Activated gamma-delta T cell treated with Interleukin-2 at 50 U/mL for 16 hours (primary cell): ENCODE measurements at regions not wholly inside any gene's neighbourhood (a gene's known extent, or its start where the extent isn't known, plus 50 kb on each side); places are given as distances from the start of the nearest gene placed in this dataset.
A peak's percentile ranks its signal among the peaks of the same experiment; 100 is the strongest.
"Not testable (repeated sequence)": the region's sequence is repeated elsewhere in the genome, so short reads cannot be mapped to it uniquely, and the experiment has no call there.

Source experiments
- DNase-seq: peaks from one replicate; pipeline ENCODE4 v3.0.0-alpha.2; 2020

GRCh38 chr9:6102336-6102987 lies 87.0 kb upstream of the RANBP6 start:
- not testable (repeated sequence) for DNase-seq

GRCh38 chr9:6101725-6102124 lies 86.3 kb upstream of the RANBP6 start:
- not testable (repeated sequence) for DNase-seq

- not testable (repeated sequence) for DNase-seq
Observed at GRCh38 chr9:6099346-6099745, 83.9 kb upstream of the RANBP6 start.

- DNase-seq, result no peak
Observed at GRCh38 chr9:6098431-6098830, 83.0 kb upstream of the RANBP6 start.

- DNase-seq, result no peak
Observed at GRCh38 chr9:6096821-6097220, 81.4 kb upstream of the RANBP6 start.

GRCh38 chr9:6090277-6091210 lies 75.1 kb upstream of the RANBP6 start:
- DNase-seq, result no peak

GRCh38 chr9:6089300-6089699 lies 73.9 kb upstream of the RANBP6 start:
- no peak for DNase-seq

GRCh38 chr9:6086006-6086655 lies 70.7 kb upstream of the RANBP6 start:
- DNase-seq, result no peak

GRCh38 chr9:6080154-6080716 lies 64.8 kb upstream of the RANBP6 start:
- DNase-seq, result peak; percentile 55

- DNase-seq, result no peak
Observed at GRCh38 chr9:6079386-6079785, 64.0 kb upstream of the RANBP6 start.

GRCh38 chr9:6078382-6079105 lies 63.1 kb upstream of the RANBP6 start:
- no peak for DNase-seq

- DNase-seq, result no peak
Observed at GRCh38 chr9:6076851-6077250, 61.4 kb upstream of the RANBP6 start.

GRCh38 chr9:6073731-6074130 lies 58.3 kb upstream of the RANBP6 start:
- no peak for DNase-seq

GRCh38 chr9:6072865-6073264 lies 57.4 kb upstream of the RANBP6 start:
- DNase-seq, result no peak

GRCh38 chr9:6072453-6072852 lies 57.0 kb upstream of the RANBP6 start:
- DNase-seq, result no peak

- no peak for DNase-seq
Observed at GRCh38 chr9:6068983-6069382, 53.6 kb upstream of the RANBP6 start.

GRCh38 chr9:6067426-6067825 lies 52.0 kb upstream of the RANBP6 start:
- DNase-seq, result no peak
